NCI-H146 treated with DMSO at 0.1 percent for 48 hours (cell line): ENCODE measurements at regions not wholly inside any gene's neighbourhood (a gene's known extent, or its start where the extent isn't known, plus 50 kb on each side); places are given as distances from the start of the nearest gene placed in this dataset.
A peak's percentile ranks its signal among the peaks of the same experiment; 100 is the strongest.

ENCODE experiments used
- DNase-seq: peaks from one replicate; lab custom pipeline; 2025; ENCODE audit not compliant: unreplicated experiment; lab: John Stamatoyannopoulos, UW

DNA sequence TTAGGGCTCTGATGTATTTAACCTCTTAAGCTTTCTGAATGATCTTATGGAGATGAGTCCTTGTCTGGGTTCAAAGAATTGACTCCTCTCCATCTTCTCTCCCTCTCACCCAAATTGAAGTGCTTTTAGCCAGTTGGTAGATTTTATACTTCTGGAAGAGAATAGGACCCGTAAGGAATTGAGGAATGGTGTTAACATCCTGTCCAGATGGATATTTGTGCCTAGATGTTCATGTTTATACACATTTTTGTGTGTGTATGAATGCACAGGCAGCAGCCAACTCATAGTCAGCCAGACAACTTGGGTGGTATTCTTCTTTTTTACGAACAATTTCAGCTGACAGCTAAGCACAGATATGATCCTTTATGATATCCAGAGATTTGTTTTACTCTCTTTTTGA lies 449.6 kb upstream of the RGS6 start:
- DNase-seq: no peak

DNA sequence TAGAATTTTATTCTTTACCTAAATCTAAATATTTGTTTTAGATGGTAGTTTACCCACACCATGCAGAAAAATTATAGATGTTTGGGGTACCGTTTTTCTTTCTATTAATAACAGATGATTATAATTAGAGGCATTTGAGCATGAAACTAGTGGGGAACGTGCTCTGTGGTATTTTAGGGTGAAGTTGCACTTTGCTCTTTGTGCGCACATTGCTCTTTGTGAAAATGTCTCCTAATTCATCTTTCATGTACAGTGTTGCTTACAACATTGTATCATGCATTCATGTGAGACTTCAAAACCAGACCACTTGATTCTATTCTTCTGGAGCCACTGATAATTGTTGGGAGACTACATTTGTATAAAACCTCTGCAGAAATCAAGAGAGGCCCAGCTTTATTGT lies 449.1 kb upstream of the RGS6 start:
- no peak for DNase-seq

DNA sequence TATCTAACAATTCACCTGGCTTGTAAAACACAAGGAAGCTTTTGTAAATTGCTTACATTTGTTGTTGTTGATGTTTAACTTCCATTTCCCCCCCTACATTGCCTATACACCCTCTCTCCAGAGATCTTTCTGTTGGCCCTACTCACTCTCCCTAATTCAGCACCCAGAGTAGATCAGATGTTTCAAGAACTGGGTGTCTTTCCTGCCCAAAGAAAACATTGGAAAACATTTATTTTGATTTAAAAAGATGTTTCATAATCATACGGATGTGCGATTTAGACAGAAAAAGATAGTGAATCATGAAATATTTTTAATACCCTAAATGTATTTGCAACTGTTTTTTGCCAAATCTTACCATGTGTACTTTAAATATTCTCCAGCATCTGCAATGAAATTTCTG lies 446.4 kb upstream of the RGS6 start:
- DNase-seq: no peak

DNA sequence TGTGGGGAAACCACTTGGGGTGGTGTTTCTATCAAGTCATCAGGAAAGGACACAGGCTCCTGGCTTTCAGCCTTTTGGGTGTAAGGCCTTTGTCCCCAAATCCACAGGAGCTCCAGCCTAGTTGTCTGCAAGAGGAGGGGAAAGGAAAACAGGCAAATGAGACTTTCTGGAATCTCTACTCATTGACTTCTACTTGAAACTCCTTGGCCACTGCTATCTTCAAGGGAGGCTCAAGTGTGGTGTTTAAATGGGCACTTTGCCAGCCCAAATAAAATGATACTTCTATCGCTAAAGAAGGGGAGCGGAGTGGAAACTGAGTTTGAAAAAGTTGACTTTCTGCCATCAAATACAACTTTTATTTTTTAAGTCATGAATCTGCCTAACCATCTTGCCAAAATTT lies 445.9 kb upstream of the RGS6 start:
- no peak for DNase-seq

DNA sequence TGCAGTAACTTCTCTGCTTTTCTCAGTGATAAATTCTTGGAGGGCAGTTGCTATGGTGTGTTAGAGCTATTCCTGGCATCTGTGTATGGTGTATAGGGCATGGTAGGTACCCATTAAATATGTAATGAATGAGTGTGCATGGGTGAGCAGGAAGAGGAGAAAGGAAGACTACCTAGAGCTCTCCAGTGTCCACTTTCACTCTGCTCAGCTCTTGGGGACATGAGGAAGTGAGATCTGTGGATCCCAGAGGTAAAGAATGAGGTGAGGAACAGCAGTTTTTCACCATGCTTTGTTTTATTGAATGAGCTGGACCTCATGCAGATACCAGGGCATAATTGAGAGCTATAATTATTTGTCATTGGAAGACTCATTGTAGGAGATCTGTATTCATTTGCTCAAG lies 444.8 kb upstream of the RGS6 start:
- no peak for DNase-seq

DNA sequence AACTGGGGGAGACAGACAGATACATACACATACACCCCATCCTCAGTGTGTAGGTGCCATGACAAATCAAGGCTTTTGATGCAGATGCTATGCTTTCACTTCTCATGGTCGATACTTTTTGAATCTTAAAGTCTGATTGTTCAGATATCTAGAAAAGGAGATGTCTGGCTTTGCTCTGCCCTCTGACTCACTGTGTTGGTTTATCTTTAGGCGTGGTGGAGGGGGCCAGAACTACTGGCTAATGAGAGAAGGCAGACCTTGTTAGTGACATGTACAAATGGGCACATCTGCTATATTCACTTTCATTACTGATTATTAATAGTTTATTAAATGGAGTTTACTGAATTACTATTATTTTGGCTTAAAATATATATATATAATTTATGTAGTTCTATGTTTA lies 444.3 kb upstream of the RGS6 start:
- DNase-seq: no peak

DNA sequence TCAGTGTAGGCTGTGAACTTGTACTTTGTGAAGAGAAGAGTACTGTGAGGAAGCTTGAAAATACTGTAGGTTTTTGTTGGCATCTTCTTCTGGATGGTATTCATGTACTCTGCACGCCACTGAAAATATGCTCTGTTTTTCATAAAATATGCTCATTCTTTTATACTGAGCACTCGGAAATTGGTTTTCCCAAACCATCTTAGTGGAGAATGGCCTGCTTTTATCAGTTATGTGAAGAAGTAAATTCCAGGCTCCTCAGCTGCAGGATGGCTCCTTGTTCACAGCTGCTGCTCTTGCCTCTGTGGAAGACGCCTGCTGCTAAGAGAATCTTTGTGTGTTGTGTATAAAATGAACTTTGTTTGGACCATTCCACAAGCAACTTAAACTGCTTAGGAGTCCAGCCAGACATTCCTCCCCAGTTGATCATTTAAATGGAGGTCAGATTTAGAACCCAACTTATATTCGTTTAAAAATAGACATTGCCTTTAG lies 443.5 kb upstream of the RGS6 start:
- DNase-seq: no peak

DNA sequence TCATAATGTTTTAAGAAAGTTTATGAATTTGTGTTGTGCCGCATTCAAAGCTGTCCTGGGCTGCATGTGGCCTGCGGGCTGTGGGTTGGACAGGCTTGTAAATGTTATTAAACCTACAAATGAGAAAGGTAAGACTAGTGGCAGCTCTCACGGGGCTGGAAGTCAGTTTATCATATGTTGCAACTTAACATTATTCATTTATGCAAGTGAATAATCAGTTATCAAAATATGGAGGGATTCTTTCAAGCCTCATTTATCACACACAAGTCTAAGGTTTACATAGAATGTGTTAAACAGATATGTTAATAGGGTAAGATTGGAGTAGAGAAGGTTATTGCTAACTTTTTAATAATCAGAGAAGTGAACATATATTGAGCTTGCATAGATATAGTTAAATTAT lies 442.5 kb upstream of the RGS6 start:
- DNase-seq: no peak

DNA sequence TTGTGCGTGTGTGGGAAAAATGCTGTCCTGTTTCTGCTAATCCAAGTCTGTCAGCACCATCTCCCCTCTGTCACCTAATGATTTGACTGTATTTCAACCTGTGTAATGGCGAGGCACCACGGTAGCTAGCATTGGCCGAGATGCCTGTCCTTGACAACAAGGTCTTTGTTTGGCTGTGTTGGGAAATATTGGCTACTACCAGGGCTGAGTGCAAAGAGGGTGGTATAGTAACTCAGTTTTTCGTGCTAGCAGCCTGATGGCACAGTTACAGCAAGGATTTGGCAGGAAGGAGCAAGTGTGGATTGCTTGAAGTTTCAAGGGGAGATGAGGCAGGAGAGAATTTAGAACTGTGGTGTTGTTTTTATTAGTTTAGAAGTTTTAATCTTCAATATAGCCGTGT lies 440.3 kb upstream of the RGS6 start:
- no peak for DNase-seq

DNA sequence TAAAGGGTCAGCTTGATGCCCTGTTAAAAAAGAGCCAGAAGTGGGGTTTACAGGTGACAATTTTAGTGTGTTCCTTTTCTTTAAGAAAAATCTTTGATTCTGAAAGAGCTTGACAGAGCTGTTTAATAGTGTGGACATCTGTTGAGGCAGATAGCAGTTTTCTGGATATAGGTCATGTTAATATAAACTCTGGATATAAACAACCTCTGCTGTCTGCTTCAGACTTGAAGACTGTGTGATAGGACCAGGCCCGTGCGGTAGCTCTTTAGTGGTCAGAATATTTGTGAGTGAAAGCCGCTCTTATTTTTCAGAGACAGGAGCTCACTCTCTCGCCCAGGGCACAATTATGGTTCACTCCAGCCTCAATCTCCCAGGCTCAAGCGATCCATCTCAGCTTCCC lies 439.9 kb upstream of the RGS6 start:
- no peak for DNase-seq

DNA sequence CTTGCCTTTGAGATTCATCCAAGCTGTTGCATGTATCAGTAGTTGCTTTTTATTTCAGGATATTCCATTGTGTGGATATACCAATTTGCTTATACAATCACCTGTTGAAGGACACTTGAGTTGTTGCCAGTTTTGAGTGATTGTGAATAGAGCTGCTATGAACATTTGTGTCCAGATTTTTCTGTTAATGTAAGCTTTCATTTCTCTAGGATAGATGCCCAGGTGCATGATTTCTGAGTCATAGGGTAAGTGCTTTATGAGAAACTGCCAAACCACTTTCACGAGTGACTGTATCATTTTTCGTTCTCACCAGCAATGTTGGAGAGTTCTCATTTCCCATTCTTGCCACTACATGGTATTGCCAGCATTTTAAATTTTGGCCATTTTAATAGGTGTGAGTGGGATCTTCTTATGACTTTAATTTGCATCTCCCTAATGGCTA lies 434.6 kb upstream of the RGS6 start:
- DNase-seq: no peak

DNA sequence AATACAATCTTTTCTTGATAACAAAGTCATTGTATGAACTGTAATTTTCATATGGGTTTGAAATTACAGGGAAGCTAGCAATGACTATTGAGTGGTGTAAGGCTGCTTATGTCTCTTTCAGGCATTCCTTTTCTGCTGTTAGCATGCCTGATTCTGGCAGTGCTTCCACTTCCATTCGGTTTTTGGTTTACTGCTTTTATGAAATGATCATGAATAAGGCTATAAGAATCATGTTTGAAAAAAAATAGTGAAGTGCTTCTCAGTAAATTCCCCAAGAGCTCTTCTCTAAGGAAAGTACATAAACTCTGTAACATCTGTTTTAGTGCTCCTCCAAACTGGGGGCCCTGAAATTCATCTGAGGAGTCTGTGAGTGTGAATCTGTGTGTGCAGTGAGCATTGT lies 434.0 kb upstream of the RGS6 start:
- DNase-seq: no peak

DNA sequence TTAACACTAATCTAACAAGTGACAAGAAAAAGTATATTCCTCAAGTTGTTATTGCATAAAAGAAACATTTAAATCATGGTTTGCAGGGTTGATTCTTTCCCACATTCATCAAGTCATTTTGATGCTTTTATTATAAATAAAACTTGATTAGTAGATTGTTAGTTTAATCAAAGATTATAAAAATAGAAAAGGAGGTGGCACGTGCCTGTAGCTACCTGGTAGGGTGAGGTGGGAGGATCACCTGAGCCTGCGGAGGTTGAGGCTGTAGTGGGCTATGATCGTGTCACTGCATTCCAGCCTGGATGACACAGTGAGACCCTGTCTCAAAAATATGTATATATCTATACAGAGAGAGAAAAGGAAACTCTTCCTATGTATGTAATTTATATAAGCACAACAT lies 433.2 kb upstream of the RGS6 start:
- no peak for DNase-seq

DNA sequence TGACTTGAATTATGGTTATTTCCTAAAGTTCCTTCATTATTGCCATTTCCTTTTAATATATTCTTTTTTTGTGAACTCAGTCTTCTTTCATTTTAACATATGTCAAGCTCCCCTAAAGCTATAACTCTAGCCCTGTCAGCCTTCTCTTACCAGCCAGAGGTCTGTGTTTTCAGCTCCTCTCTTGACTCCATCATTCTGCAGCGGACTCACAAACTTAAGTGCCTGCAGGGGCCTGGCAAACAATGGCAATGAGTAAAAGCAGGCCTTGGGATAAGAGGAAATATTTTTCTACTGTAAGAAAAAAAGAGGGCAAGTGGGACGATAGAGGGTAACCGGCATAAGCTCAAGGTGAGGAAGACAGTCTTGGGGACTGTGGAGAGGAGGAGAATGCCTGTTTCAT lies 424.5 kb upstream of the RGS6 start:
- no peak for DNase-seq

DNA sequence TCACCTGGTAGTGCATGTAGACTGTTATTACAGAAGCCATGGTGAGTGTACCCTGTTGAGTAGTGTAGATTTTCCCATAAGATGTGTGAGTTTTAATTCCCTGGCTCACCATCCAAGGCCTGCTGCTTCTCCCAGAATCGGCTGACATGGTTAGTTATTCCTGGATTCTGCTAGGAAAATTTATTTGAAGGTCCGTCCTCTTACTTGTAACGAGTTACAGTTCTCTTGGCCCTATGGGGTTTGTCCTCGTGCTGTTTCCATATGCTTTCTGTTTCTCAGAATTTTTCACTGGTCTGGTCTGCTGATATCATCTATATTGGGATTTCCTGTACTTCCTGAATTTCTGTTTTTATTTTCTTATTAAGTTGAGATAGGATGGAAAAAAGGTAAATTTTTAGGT lies 423.3 kb upstream of the RGS6 start:
- DNase-seq: no peak

DNA sequence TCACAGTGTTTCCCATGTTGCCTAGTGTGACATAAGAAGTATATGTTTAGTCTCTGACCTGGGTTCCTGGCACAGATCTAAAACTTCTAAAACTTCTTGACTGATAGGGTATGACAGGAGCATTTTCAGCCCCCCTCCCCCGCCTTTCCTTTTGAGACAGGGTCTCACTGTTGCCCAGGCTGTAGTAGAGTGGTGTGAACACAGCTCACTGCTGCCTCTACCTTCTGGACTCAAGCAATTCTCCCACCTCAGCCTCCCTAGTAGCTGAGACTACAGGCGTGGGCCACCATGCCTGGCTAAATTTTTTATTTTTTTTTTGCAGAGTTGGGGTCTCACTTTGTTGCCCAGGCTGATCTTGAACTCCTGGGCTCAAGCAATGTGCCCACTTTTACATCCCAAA lies 421.1 kb upstream of the RGS6 start:
- DNase-seq: no peak

DNA sequence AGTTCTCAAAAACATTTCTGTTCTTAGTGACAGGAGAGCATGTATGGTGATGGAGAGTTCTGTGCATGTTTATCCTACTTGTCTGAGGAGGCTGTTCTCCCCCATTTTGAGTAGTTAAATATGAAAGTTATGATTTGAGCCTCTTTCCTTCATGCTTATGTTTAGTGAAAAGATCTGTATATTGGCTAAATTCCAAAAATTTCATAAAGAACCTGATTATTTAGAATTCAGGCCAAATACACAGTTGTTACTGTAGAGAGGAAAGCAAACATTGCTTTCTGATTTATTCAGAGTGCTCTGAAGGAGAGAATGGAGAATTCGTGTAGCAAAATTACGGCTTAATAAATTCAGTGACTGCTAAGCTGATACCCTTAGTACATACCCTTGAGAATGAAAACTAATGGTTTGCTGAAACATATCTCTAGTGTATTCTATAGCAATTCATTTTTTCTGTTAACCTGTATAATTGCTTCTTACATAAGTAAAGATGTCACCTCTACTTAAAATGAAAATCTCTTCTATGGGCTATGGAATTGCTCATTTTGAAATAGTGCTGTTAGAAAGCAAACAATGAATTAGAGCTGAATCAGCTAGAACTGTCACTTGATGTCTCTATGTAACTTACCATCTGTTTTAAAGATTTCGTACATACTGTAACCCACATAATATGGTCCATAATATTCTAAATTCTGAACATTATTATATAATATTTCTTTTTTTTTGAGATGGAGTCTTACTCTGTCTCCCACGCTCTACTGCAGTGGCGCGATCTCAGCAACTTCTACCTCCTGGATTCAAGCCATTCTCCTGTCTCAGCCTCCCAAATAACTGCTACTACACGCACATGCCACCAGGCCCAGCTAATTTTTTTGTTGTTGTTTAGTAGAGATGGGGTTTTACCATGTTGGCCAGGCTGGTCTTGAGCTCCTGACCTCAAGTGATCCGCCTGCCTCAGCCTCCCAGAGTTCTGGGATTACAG lies 417.0 kb upstream of the RGS6 start:
- DNase-seq: no peak

DNA sequence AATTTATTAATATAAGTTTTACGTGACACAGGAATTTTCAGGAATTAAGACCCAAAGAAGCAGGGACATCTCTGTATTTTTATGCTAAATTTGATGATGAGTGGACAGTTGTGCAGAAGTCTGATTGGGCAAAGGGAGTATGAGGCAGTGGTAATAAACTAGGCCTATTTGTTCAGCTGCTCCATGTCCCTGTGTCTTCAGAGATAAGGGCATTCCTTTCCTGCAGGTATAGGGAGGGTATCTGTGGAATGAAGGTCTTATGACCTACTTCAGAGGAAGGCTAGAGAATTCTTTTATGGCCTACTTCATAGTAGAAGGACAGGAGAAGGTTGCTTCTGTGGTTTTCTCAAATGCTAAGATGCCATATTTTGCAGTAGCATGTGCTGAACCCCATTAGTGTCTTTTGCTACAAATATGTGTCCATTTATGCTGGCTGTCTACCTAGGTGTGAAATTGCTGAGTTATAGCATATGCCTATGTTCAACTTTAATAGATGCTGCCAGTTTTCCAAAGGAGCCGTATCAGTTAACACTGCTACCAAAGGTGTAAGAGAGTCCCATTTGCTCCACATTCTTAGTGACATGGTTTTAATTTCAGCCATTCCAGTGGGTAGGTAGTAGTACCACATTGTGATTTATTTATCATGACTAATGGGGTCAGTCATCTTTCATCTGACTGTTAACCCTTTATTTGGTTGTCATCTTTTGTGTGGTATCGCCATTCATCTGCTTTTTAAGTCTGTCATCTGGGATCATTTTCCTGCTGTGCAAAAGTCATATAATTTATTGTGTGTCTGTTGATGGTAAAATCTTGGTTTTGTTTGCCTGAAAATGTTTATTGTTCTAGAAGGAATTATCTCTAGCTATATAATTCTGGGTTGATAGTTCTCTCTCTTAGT lies 410.7 kb upstream of the RGS6 start:
- DNase-seq: peak; percentile 37

DNA sequence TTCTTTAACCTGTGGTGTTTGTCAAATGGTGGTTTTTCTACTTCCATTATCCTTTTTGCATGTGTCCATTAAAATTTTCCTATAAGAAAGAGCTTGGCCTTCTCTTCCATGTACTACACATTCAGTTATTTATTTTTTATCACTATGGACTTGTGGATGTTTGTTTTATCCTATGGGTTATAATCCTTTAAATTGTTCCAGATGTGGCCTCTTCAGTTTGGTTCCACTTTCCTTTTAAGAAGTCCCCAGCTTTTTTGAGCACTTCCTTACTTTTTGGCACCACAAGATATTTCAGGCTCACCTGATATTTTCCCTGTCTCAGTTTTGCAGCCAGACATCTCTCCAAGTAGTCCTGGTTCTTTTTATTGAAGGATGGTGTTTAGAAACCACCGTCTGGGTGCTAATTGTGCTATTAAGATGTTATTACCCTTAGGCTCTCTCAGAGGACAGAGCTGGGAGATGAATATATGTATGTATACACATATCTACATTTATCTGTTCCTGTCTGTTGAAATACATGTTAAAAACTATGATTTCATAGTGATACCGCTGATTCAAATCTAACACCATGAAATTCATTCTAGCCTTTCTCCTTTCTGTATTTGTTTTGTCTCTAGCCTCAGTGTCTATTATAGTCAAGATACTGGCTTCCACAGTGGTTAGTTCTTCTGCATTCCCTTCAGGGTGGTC lies 408.5 kb upstream of the RGS6 start:
- no peak for DNase-seq

DNA sequence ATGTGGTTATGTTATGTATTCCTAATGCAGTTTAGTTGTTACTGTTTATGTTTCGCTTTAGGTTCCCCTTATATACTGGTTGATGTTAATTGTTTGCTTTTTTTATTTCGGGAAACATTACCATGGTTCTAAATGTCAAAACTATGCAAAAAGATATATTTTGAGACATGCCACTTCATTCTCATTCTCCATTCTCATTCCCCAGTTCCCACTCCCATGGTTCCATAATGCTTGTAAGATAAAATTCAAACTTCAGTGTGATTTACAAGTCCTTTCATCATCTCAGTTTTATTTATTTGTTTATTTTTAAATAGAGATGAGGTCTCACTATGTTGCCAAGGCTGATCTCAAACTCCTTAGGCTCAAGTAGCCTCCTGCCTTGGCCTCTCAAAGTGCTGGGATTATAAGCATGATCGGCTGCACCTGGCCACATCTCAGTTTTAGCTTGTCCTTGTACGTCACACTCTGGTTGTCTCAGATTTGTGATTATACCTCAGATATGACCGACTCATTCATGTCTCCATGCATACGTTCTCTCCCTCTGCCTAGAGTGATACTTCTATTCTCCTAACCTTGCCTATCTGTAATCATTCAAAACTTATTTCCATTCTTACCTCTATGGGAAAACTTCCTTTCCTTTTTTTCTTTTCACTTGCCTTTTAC lies 407.8 kb upstream of the RGS6 start:
- DNase-seq: no peak
